Thyroid gland (tissue), 4 donors: ENCODE measurements at regions not wholly inside any gene's neighbourhood (a gene's known extent, or its start where the extent isn't known, plus 50 kb on each side); places are given as distances from the start of the nearest gene placed in this dataset.

Experiments used
- POLR2A ChIP-seq, 2 donors: fragments of 450-650 bp; IDR thresholded peaks; one replicate each; pipeline ENCODE4 v1.6.1; 2017; ENCODE audit warnings: antibody characterized with exemption in 2 of 2, mild to moderate bottlenecking in 2 of 2, moderate library complexity in 1 of 2
- TF ChIP-seq, protein P1 (sequence below), 6 experiments: fragments of 200-600 bp in 3 of 6; fragments of 450-650 bp in 3 of 6; sonication (generic) in 3 of 6; IDR thresholded peaks; one replicate each; pipeline ENCODE4 v1.5.1; 2016 to 2019; ENCODE audit warnings: antibody characterized with exemption in 6 of 6, mild to moderate bottlenecking in 2 of 6, inconsistent platforms in 1 of 6, moderate library complexity in 1 of 6

DNA sequence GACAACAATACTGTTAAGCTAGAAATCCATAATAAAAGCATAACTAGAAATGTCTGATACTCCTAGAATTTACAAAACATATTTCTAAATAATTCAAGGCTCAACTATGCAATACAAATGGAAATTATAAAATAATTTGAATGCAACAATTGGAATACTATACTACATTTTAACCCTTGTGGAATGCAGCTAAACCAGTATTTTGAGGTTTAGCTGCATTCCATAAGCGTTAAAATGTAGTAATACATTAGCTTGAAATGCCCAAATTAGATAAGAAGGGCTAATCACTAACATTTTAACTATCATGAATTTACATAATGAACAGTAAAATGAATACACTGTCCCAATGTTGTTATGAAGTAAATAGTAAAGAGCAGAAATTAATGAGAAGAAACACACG, 617.2 kb upstream of the CHORDC1 start:
- no peak for TF ChIP-seq POLR2A (IDR thresholded peaks at IDR 0.05)
- TF ChIP-seq, protein P1, sequence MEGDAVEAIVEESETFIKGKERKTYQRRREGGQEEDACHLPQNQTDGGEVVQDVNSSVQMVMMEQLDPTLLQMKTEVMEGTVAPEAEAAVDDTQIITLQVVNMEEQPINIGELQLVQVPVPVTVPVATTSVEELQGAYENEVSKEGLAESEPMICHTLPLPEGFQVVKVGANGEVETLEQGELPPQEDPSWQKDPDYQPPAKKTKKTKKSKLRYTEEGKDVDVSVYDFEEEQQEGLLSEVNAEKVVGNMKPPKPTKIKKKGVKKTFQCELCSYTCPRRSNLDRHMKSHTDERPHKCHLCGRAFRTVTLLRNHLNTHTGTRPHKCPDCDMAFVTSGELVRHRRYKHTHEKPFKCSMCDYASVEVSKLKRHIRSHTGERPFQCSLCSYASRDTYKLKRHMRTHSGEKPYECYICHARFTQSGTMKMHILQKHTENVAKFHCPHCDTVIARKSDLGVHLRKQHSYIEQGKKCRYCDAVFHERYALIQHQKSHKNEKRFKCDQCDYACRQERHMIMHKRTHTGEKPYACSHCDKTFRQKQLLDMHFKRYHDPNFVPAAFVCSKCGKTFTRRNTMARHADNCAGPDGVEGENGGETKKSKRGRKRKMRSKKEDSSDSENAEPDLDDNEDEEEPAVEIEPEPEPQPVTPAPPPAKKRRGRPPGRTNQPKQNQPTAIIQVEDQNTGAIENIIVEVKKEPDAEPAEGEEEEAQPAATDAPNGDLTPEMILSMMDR (IDR thresholded peaks at IDR 0.05), result no peak
